Mucosa of descending colon (tissue), 3 donors: ENCODE measurements at regions not wholly inside any gene's neighbourhood (a gene's known extent, or its start where the extent isn't known, plus 50 kb on each side); places are given as distances from the start of the nearest gene placed in this dataset.
A peak's percentile ranks its signal among the peaks of the same experiment; 100 is the strongest.

Experiments used
- ATAC-seq: fragments of 200-7000 bp; cut with Tn5 transposase; one replicate; pipeline ENCODE4 v1.9.1; 2020; ENCODE audit warnings: mild to moderate bottlenecking, moderate library complexity
- DNase-seq, 3 donors: peaks; one replicate each; pipeline ENCODE4 v3.0.0-alpha.2; 2020
- H3K36me3 ChIP-seq: fragments of 200-600 bp; one replicate; pipeline ENCODE4 v1.8.0; 2021; ENCODE audit warnings: low read depth, mild to moderate bottlenecking
- H3K4me1 ChIP-seq: fragments of 200-600 bp; one replicate; pipeline ENCODE4 v1.8.0; 2021; ENCODE audit warnings: low read depth, mild to moderate bottlenecking
- H3K4me3 ChIP-seq: fragments of 200-600 bp; one replicate; pipeline ENCODE4 v1.8.0; 2021; ENCODE audit warnings: mild to moderate bottlenecking
- H3K9me3 ChIP-seq: fragments of 200-600 bp; one replicate; pipeline ENCODE4 v1.8.0; 2021; ENCODE audit warnings: mild to moderate bottlenecking
- intact Hi-C, 2 donors: fragments of 100-400 bp; cut with DNase I in 1 of 2; cut with micrococcal nuclease in 1 of 2; formaldehyde crosslinking; loops; one replicate each; pipeline versions ENCODE4 v1.11.0 to v1.11.1; 2022; cut with DNase I, micrococcal nuclease
- TF ChIP-seq, protein P1 (sequence below): fragments of 200-600 bp; IDR thresholded peaks from one replicate; pipeline ENCODE4 v1.8.0; 2022; ENCODE audit warnings: antibody characterized with exemption, mild to moderate bottlenecking
- donor health status: DM: no; HTN: no; CAD: no; lungs with moderate emphysema.
- donor health status: DM: no; HTN: no; CAD: no.
- donor health status: DM: no; HTN: yes; CAD: no.

DNA sequence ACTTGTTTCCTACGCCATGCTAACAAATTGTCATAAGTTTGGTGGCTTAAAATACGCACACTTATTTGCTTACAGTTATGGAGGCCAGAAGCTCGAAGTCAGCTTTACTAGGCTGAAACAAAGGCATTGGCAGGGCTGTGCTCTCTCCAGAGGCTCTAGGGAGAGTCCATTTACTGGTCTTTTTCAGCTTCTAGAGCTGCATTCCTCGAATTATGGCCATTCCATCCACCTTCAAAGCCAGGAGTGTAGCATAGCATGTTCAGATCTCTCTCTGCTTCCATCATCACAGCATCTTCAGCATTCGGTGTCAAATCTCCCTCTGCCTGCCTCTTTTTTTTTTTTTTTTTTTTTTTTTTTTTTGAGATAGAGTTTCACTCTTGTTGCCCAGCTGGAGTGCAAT, 670.2 kb downstream of the ACTL7B start:
- no peaks in the 10 kb centered on the region for H3K4me1 ChIP-seq
- ATAC-seq (no peak), DNase-seq (no peak)
- intact Hi-C loops, result no loop called here
- no peaks in the 10 kb centered on the region for H3K36me3 ChIP-seq
- H3K4me3 ChIP-seq, result no peak overlapping the region
- no peaks in the 10 kb centered on the region for H3K9me3 ChIP-seq
- TF ChIP-seq, protein P1, sequence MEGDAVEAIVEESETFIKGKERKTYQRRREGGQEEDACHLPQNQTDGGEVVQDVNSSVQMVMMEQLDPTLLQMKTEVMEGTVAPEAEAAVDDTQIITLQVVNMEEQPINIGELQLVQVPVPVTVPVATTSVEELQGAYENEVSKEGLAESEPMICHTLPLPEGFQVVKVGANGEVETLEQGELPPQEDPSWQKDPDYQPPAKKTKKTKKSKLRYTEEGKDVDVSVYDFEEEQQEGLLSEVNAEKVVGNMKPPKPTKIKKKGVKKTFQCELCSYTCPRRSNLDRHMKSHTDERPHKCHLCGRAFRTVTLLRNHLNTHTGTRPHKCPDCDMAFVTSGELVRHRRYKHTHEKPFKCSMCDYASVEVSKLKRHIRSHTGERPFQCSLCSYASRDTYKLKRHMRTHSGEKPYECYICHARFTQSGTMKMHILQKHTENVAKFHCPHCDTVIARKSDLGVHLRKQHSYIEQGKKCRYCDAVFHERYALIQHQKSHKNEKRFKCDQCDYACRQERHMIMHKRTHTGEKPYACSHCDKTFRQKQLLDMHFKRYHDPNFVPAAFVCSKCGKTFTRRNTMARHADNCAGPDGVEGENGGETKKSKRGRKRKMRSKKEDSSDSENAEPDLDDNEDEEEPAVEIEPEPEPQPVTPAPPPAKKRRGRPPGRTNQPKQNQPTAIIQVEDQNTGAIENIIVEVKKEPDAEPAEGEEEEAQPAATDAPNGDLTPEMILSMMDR, result no peak

DNA sequence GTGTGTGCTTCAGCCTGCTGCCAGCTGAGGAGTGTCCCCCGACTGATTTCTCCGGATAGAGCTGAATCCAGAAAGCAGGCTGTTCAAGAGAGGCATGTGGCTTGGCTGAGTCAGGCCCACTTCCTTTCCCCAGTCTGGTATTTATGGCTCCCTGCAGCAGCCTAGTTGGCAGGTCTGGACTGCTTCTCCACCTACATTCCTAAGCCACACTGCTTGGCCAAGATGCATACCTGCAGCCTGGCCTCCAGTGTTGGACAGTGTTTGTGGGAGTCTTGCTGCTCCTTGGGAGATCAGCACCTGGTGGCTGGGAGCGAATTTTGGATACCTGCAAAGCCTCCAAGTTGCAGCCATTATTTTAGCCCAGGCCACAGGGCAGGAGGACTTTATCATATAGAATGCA, 670.8 kb downstream of the ACTL7B start:
- H3K4me1 ChIP-seq, result no peaks in the 10 kb centered on the region
- H3K4me3 ChIP-seq, result no peak overlapping the region
- no peaks in the 10 kb centered on the region for H3K36me3 ChIP-seq
- intact Hi-C loops, result no loop called here
- DNase-seq (peak; percentile 41 to 54 (median 43)), ATAC-seq (peak; percentile 90)
- H3K9me3 ChIP-seq, result no peaks in the 10 kb centered on the region
- TF ChIP-seq, protein P1, result no peak

DNA sequence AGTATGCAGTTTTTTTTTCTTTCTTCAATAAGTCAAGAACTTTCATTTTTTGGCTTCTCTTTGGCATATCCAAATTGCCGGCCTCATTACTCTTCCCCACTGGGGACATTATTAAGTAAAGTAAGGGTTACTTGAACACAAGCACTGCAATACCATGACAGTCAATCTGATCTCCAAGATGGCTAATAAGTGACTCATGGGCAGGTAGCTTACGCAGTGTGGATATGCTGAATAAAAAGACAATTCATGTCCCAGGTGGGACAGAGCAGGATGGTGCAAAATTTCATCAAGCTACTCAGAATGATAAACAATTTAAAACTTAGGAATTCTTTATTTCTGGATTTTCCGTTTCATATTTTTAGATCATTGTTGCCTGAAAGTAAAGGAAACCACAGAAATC, 671.8 kb downstream of the ACTL7B start:
- TF ChIP-seq, protein P1, result no peak
- H3K9me3 ChIP-seq, result no peaks in the 10 kb centered on the region
- DNase-seq (no peak), ATAC-seq (no peak)
- intact Hi-C loops, result no loop called here
- H3K4me1 ChIP-seq, result no peaks in the 10 kb centered on the region
- no peaks in the 10 kb centered on the region for H3K36me3 ChIP-seq
- no peak overlapping the region for H3K4me3 ChIP-seq

DNA sequence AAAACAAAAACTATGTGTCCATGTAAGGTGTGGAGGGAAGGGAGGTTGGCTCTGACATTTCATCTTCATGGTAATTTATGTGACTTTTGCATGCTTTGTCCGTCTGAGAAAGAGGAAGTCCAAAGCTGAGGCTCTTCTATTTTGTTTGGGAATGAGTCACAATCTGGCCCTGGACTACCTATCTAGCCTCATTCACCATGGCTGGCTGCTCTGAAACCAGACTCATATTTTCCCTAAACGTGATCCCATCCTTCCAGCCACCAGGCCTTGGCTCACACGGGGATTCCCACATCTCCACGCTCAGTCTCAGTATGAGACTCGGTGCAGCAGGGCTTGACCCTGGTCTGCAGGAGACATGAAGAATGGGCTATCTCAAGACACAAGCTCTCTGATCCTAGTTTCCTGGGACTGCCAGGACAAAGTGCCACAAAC, 672.8 kb downstream of the ACTL7B start:
- Histone ChIP-seq H3K9me3 (no peaks in the 10 kb centered on the region), H3K36me3 (no peaks in the 10 kb centered on the region), H3K4me3 (no peak overlapping the region), H3K4me1 (no peaks in the 10 kb centered on the region)
- TF ChIP-seq, protein P1, result no peak
- DNase-seq (no peak), ATAC-seq (peak; percentile 43)
- intact Hi-C loops, result no loop called here

DNA sequence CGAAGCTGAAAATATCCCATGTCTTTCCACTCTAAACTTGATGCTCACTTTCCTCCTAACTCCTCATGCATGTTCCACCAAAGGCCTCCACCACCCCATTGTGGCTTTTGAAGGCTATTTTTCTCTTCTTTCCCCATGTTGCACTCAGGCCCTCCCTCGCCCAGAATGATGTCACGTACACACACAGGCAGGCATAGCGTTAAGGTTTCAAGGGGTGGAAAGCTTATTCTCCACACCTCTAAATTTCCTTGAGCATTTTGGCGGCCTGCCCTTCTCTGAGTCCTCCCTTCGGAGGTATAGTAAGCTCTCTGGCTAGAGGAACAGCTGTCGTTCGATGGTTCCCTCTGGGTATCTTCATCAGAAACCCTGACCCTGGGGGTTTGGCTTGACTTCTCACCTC, 673.5 kb downstream of the ACTL7B start:
- ATAC-seq (no peak), DNase-seq (no peak)
- Histone ChIP-seq H3K9me3 (no peaks in the 10 kb centered on the region), H3K4me3 (no peak overlapping the region), H3K4me1 (no peaks in the 10 kb centered on the region), H3K36me3 (no peaks in the 10 kb centered on the region)
- intact Hi-C loops, result no loop called here
- TF ChIP-seq, protein P1, result no peak

DNA sequence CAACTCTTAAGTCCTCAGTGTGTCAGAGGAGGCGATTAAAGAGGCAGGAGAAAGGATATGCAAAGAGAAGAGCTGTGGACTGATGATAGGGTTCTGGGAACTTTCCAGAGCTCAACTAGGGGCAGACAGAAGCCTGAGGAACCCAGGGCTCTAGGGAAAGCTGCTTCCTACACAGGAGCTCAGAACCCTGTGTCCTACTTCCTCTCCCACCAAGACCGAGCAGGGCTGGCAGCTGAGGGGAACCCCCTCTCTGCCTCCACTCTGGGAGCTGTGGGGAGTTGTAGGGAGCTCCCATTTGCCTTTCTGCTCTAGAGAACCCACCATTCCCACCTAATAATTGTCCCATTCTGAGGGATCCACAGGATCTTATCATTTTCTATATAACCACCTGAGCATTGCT, 674.3 kb downstream of the ACTL7B start:
- no peaks in the 10 kb centered on the region for H3K9me3 ChIP-seq
- DNase-seq (no peak), ATAC-seq (no peak)
- TF ChIP-seq, protein P1, result no peak
- intact Hi-C loops, result no loop called here
- no peaks in the 10 kb centered on the region for H3K36me3 ChIP-seq
- no peaks in the 10 kb centered on the region for H3K4me1 ChIP-seq
- H3K4me3 ChIP-seq, result no peak overlapping the region
